ENCODE measurements at regions not wholly inside any gene's neighbourhood (a gene's known extent, or its start where the extent isn't known, plus 50 kb on each side); places are given as distances from the start of the nearest gene placed in this dataset.

DNA sequence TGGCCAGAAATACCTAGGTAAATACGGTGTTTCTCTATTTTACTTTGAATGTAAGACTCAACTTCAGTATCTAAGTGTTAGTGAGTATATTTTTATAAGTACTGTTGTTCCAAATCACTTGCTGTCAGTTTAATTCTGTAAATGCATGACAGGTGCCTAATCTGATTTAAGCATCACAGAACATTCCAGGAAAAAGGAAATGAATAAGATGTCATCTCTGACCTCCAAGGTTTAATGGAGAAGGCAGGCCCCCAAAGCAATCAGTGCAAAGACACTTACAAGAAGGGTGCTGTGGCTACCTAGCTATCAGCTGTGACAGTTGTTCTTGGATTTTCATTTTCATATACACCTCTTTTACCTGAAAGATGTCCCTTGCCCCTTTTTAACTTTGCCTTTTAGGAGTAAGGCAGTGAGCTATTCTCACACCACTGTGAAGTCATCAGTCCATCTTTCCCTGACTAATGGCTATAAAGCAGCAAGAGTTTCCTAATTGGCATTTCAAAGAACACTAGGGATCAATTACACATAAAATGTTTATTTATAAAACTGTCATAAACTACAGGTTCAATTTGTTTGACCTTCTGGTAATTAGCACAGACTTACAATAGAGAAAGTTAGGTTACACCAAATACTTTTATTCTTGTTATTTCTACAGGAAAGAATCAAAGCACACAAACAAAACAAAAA, 427.6 kb downstream of the SPRY2 start:
- no peaks in the 10 kb centered on the region for H3K36me3 ChIP-seq
- no peak for DNase-seq
- no peak overlapping the region for H3K9ac ChIP-seq (ENCODE audit: low read depth in 2 of 2, low read length in 2 of 2)
- H3K27me3 ChIP-seq = no peaks in the 10 kb centered on the region
- H3K4me3 ChIP-seq = no peak overlapping the region
- intact Hi-C loops (cut with DNase I) = no loop called here
- H3K27ac ChIP-seq = no peak overlapping the region
- TF ChIP-seq CTCF (IDR thresholded peaks at IDR 0.05) = no peak
- H3K4me1 ChIP-seq = no peaks in the 10 kb centered on the region
- no peaks in the 10 kb centered on the region for H3K9me3 ChIP-seq

GRCh38 chr13:79912403-79912802, 428.5 kb downstream of the SPRY2 start:
- H3K4me3 ChIP-seq = no peak overlapping the region
- H3K9ac ChIP-seq (ENCODE audit: low read depth in 2 of 2, low read length in 2 of 2) = no peak overlapping the region
- DNase-seq = no peak
- H3K27me3 ChIP-seq = no peaks in the 10 kb centered on the region
- no peak overlapping the region for H3K27ac ChIP-seq
- H3K9me3 ChIP-seq = no peaks in the 10 kb centered on the region
- no peak for TF ChIP-seq CTCF (IDR thresholded peaks at IDR 0.05)
- no peaks in the 10 kb centered on the region for H3K36me3 ChIP-seq
- intact Hi-C loops (cut with DNase I) = no loop called here
- no peaks in the 10 kb centered on the region for H3K4me1 ChIP-seq

DNA sequence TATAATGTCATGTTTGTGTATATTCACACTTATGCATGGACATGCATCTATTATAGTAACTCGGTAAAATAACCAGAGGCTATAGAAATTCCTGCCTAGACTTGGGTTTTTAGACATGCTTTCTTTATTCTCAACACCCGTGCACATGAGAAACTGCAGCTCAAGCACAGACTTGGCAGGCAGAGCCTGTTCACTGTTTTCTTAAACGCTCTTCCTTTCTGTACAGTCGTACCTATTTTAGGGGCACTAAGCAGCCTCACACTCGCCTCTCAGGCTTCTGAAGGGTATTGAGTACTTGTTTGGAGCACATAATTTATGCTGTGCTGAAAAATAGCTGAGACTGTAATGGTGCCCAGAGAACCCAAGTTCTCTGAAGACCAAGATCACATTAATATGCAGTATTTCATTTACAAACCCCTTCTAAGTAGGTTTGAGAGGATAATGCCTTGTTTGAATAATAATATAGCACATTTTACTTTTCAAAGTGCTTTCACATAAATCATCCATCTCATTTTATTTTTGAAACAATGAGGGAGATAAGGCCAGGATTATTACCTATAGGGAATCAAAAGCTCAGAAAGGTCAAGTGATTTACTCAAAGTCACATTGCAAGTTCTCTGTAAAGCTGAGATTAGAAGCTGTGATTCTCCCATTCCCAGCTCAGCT, 429.9 kb downstream of the SPRY2 start:
- no peak overlapping the region for H3K4me3 ChIP-seq
- H3K9me3 ChIP-seq = no peaks in the 10 kb centered on the region
- no peaks in the 10 kb centered on the region for H3K36me3 ChIP-seq
- H3K9ac ChIP-seq (ENCODE audit: low read depth in 2 of 2, low read length in 2 of 2) = no peak overlapping the region
- TF ChIP-seq CTCF (IDR thresholded peaks at IDR 0.05) = no peak
- no peaks in the 10 kb centered on the region for H3K27me3 ChIP-seq
- intact Hi-C loops (cut with DNase I) = no loop called here
- no peak overlapping the region for H3K27ac ChIP-seq
- DNase-seq = no peak
- no peaks in the 10 kb centered on the region for H3K4me1 ChIP-seq

DNA sequence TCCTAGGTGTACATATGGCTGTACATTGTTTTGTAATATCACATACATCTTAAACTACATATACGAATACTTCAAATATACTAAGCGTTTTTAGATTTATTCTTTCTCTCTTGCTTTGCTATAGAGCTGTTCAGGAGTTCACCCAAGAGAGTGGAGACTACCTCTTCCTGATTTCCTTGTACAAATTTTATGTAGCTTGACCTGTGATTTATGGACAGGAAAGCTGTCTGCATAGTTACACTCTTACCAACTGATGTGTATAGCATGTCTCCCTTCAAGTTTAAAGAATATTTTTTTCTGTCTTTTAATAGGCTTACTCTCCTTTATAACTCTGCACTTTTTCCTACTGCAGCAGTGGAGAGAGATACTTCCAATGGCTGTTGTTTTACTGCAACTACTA, 428.7 kb downstream of the NDFIP2 start:
- intact Hi-C loops (cut with DNase I) = no loop called here

GRCh38 chr13:79908381-79908780, 427.4 kb downstream of the NDFIP2 start:
- no peak overlapping the region for H3K4me3 ChIP-seq
- no peak overlapping the region for H3K9ac ChIP-seq (ENCODE audit: low read depth in 2 of 2, low read length in 2 of 2)
- intact Hi-C loops (cut with DNase I) = no loop called here
- no peaks in the 10 kb centered on the region for H3K4me1 ChIP-seq
- no peak overlapping the region for H3K27ac ChIP-seq
- no peaks in the 10 kb centered on the region for H3K9me3 ChIP-seq
- DNase-seq = no peak
- H3K36me3 ChIP-seq = no peaks in the 10 kb centered on the region
- no peaks in the 10 kb centered on the region for H3K27me3 ChIP-seq
- TF ChIP-seq CTCF (IDR thresholded peaks at IDR 0.05) = no peak

More for the DNA sequence above, 428.7 kb downstream of the NDFIP2 start:
- H3K4me1 ChIP-seq = no peaks in the 10 kb centered on the region
- H3K9ac ChIP-seq (ENCODE audit: low read depth in 2 of 2, low read length in 2 of 2) = no peak overlapping the region
- no peak for DNase-seq
- H3K4me3 ChIP-seq = no peak overlapping the region
- H3K36me3 ChIP-seq = no peaks in the 10 kb centered on the region
- H3K9me3 ChIP-seq = no peaks in the 10 kb centered on the region
- H3K27me3 ChIP-seq = no peaks in the 10 kb centered on the region
- TF ChIP-seq CTCF (IDR thresholded peaks at IDR 0.05) = no peak
- no peak overlapping the region for H3K27ac ChIP-seq

All from colonic mucosa (tissue), 4 donors.